ENCODE measurements at regions not wholly inside any gene's neighbourhood (a gene's known extent, or its start where the extent isn't known, plus 50 kb on each side); places are given as distances from the start of the nearest gene placed in this dataset.

DNA sequence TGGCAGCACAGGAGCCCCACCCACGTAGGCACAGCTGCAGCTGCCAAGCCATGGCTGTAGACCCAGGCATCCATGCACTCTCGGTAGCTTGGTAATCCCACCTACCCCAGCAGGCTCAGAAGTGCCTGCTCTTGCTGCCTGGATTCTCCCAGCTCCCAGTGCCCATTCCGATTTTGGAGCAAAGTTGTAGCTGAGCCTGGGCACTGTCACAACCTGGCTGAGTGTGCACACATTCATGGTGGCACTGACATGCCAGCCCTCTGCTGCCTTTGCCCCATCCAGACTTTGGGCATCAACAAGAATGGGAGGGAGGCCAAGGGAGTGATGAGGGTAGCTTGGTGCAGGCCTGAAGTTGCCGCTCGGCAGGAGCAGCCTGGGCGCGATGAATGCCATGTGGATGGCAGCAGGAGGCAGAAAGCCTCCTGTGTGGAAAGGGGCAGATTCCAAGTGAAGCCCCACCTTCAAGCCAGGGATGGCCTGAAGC, 936.6 kb upstream of the PTPRD start:
- H3K27me3 ChIP-seq (replicated peaks), result no peaks in the 10 kb centered on the region
- in situ Hi-C loops (cut with HindIII; ENCODE audit: low pct_ligation_motif_present, low sequenced_read_pairs), result no loop called here
- no peak for DNase-seq
- no peak overlapping the region for H3K27ac ChIP-seq
- no peak for TF ChIP-seq CTCF (IDR thresholded peaks at IDR 0.05; ENCODE audit: low read depth, low read length, missing control alignments)
- H3K4me3 ChIP-seq (ENCODE audit: low read depth, low read length), result no peak overlapping the region
- H3K36me3 ChIP-seq (replicated peaks), result no peaks in the 10 kb centered on the region

GRCh38 chr9:11551106-11551505, 938.3 kb upstream of the PTPRD start:
- H3K4me3 ChIP-seq (ENCODE audit: low read depth, low read length), result no peak overlapping the region
- no peak overlapping the region for H3K27ac ChIP-seq
- no peak for DNase-seq
- in situ Hi-C loops (cut with HindIII; ENCODE audit: low pct_ligation_motif_present, low sequenced_read_pairs), result no loop called here
- TF ChIP-seq CTCF (IDR thresholded peaks at IDR 0.05; ENCODE audit: low read depth, low read length, missing control alignments), result no peak
- no peaks in the 10 kb centered on the region for H3K27me3 ChIP-seq (replicated peaks)
- no peaks in the 10 kb centered on the region for H3K36me3 ChIP-seq (replicated peaks)

DNA sequence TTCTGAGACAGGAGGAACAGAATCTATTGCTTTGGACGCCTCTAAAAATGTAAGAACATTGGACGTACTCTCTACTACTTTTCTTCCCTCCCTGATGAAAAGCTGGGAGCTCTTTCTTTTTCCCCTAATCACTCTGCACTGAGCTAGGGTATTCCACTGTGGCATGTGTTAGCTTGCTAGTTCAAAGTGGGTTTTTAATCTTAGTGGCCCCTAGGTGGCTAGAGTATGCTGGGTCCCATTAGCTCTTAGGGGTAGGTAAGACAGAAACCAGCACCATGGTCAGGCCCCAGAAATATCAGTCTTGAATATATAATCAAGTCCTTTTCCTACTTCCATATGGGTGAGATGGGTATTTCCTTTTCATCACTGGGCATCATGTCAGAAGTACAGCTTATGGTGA, 945.2 kb upstream of the PTPRD start:
- H3K36me3 ChIP-seq (replicated peaks), result no peaks in the 10 kb centered on the region
- H3K27ac ChIP-seq, result no peak overlapping the region
- TF ChIP-seq CTCF (IDR thresholded peaks at IDR 0.05; ENCODE audit: low read depth, low read length, missing control alignments), result no peak
- H3K27me3 ChIP-seq (replicated peaks), result no peaks in the 10 kb centered on the region
- no peak for DNase-seq
- in situ Hi-C loops (cut with HindIII; ENCODE audit: low pct_ligation_motif_present, low sequenced_read_pairs), result no loop called here
- no peak overlapping the region for H3K4me3 ChIP-seq (ENCODE audit: low read depth, low read length)

GRCh38 chr9:11559001-11559776, 946.4 kb upstream of the PTPRD start:
- DNase-seq, result no peak
- no peaks in the 10 kb centered on the region for H3K36me3 ChIP-seq (replicated peaks)
- in situ Hi-C loops (cut with HindIII; ENCODE audit: low pct_ligation_motif_present, low sequenced_read_pairs), result no loop called here

GRCh38 chr9:11577522-11577921, 964.7 kb upstream of the PTPRD start:
- TF ChIP-seq CTCF (IDR thresholded peaks at IDR 0.05; ENCODE audit: low read depth, low read length, missing control alignments), result no peak
- Histone ChIP-seq H3K36me3 (replicated peaks) (no peaks in the 10 kb centered on the region), H3K27ac (no peak overlapping the region), H3K4me3 (ENCODE audit: low read depth, low read length) (no peak overlapping the region), H3K27me3 (replicated peaks) (no peaks in the 10 kb centered on the region)
- in situ Hi-C loops (cut with HindIII; ENCODE audit: low pct_ligation_motif_present, low sequenced_read_pairs), result no loop called here
- DNase-seq, result no peak

More at GRCh38 chr9:11559001-11559776, 946.4 kb upstream of the PTPRD start:
- H3K4me3 ChIP-seq (ENCODE audit: low read depth, low read length), result no peak overlapping the region
- H3K27ac ChIP-seq, result no peak overlapping the region
- no peaks in the 10 kb centered on the region for H3K27me3 ChIP-seq (replicated peaks)
- TF ChIP-seq CTCF (IDR thresholded peaks at IDR 0.05; ENCODE audit: low read depth, low read length, missing control alignments), result no peak

DNA sequence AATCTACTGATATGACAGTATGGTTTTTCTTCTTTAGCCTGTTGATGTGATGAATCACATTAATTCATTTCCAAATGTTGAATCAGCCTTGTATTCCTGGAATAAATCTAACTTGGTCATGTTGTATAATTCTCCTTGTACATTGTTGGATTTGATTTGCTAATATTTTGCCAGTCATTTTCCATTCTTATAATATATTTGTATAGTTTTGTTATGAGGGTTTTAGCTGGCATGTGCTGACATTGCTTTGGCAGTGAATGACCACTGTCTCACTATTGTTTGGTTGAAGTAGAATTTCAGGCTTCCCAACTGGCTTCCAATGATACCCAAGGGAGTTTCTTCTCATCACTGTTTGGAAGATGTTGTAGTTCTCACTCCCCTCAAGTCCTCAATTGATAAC, 983.0 kb upstream of the PTPRD start:
- TF ChIP-seq CTCF (IDR thresholded peaks at IDR 0.05; ENCODE audit: low read depth, low read length, missing control alignments), result no peak
- DNase-seq, result no peak
- H3K4me3 ChIP-seq (ENCODE audit: low read depth, low read length), result no peak overlapping the region
- no peaks in the 10 kb centered on the region for H3K27me3 ChIP-seq (replicated peaks)
- H3K27ac ChIP-seq, result no peak overlapping the region
- H3K36me3 ChIP-seq (replicated peaks), result no peaks in the 10 kb centered on the region
- in situ Hi-C loops (cut with HindIII; ENCODE audit: low pct_ligation_motif_present, low sequenced_read_pairs), result no loop called here
